ENCODE measurements at regions not wholly inside any gene's neighbourhood (a gene's known extent, or its start where the extent isn't known, plus 50 kb on each side); places are given as distances from the start of the nearest gene placed in this dataset.

GRCh38 chr17:13775450-13775849 is 173.7 kb upstream of the HS3ST3A1 start:
- TF ChIP-seq EZH2phosphoT487 (IDR thresholded peaks at IDR 0.05; ENCODE audit: unreplicated experiment) (no peak), EZH2 (IDR thresholded peaks at IDR 0.05; ENCODE audit: low read depth, unreplicated experiment) (no peak), CTCF (conservative IDR thresholded peaks at IDR 0.05; ENCODE audit: low read depth in 2 of 2) (no peak), REST (IDR thresholded peaks at IDR 0.05; ENCODE audit: unreplicated experiment) (no peak), ZNF462 (CRISPR knock-in tag; IDR thresholded peaks at IDR 0.05) (no peak), POLR2AphosphoS5 (IDR thresholded peaks at IDR 0.05; ENCODE audit: low read depth) (no peak), CREB1 (CRISPR knock-in tag; IDR thresholded peaks at IDR 0.05; ENCODE audit: low read depth) (no peak), NANOG (IDR thresholded peaks at IDR 0.05; ENCODE audit: borderline replicate concordance) (no peak), JUNB (IDR thresholded peaks at IDR 0.05; ENCODE audit: unreplicated experiment) (no peak), ETS1 (IDR thresholded peaks at IDR 0.05) (no peak), STAT1 (IDR thresholded peaks at IDR 0.05; ENCODE audit: unreplicated experiment) (no peak), ZNF114 (CRISPR knock-in tag; IDR thresholded peaks at IDR 0.05) (no peak), ZNF331 (CRISPR knock-in tag; IDR thresholded peaks at IDR 0.05; ENCODE audit: low read depth) (no peak)

Data from GM23338 (cell line).